ENCODE measurements at regions not wholly inside any gene's neighbourhood (a gene's known extent, or its start where the extent isn't known, plus 50 kb on each side); places are given as distances from the start of the nearest gene placed in this dataset.

- TF ChIP-seq BACH1 (IDR thresholded peaks at IDR 0.05; ENCODE audit: borderline replicate concordance) (no peak), ATF7 (IDR thresholded peaks at IDR 0.05; ENCODE audit: low read depth) (no peak), GABPA (IDR thresholded peaks at IDR 0.05; ENCODE audit: low read depth) (no peak), YBX1 (IDR thresholded peaks at IDR 0.05) (no peak)
Measured at GRCh38 chr7:17095931-17096330, 202.5 kb upstream of the AHR start (continued).

- no peaks in the 10 kb centered on the region for H3K36me3 ChIP-seq (ENCODE audit: control insufficient read depth in 2 of 2, insufficient read depth in 2 of 2, low read length in 1 of 2)
- BruUV-seq (replicated peaks): no TSS peak
- POLR2A ChIA-PET: no interaction called here
- peak; percentile 52 for TF ChIP-seq RUNX3 (IDR thresholded peaks at IDR 0.05; ENCODE audit: low read length)
- no peak for TF ChIP-seq EP300 (IDR thresholded peaks at IDR 0.05; ENCODE audit: borderline replicate concordance in 1 of 2, control insufficient read depth in 1 of 2, low read depth in 2 of 2, low read length in 2 of 2)
- peak; percentile 29 for TF ChIP-seq MEF2B (IDR thresholded peaks at IDR 0.05; ENCODE audit: partially characterized antibody, poor library complexity, severe bottlenecking)
- TF ChIP-seq PRDM15 (CRISPR knock-in tag; IDR thresholded peaks at IDR 0.05): no peak
- no peak for TF ChIP-seq POLR2A (IDR thresholded peaks at IDR 0.05; ENCODE audit: low read depth, low read length)
- TF ChIP-seq GATAD2B (conservative IDR thresholded peaks at IDR 0.05; ENCODE audit: low read depth): no peak
- no peak for TF ChIP-seq HSF1 (IDR thresholded peaks at IDR 0.05; ENCODE audit: low read depth, low read length)
- no peak for TF ChIP-seq KLF5 (IDR thresholded peaks at IDR 0.05; ENCODE audit: partially characterized antibody)
- no peak for TF ChIP-seq TCF12 (IDR thresholded peaks at IDR 0.05; ENCODE audit: low read depth, low read length)
- no peak for TF ChIP-seq E2F4 (IDR thresholded peaks at IDR 0.05; ENCODE audit: low read depth, low read length)
- no peak for TF ChIP-seq HDAC6 (IDR thresholded peaks at IDR 0.05; ENCODE audit: unreplicated experiment)
- TF ChIP-seq USF2 (IDR thresholded peaks at IDR 0.05; ENCODE audit: borderline replicate concordance, low read depth, low read length): no peak
- intact Hi-C loops (cut with micrococcal nuclease; ENCODE audit: unreplicated experiment) (no loop called here), in situ Hi-C loops (cut with MboI) (no loop called here)
- no peak overlapping the region for H3K4me3 ChIP-seq
- H3K4me2 ChIP-seq (ENCODE audit: control insufficient read depth, insufficient read depth): peak overlapping the region; percentile 64
- no peaks in the 10 kb centered on the region for H3K27me3 ChIP-seq (replicated peaks in 1 of 2; ENCODE audit: control insufficient read depth in 2 of 2, insufficient read depth in 2 of 2, low read length in 1 of 2)
- RAD21 ChIA-PET (ENCODE audit: unreplicated experiment): no interaction called here
- no peaks in the 10 kb centered on the region for H4K20me1 ChIP-seq (ENCODE audit: control insufficient read depth, insufficient read depth)
- no peaks in the 10 kb centered on the region for H3K79me2 ChIP-seq (ENCODE audit: control insufficient read depth, insufficient read depth, low read length)
- CTCF ChIA-PET: no interaction called here
- WGBS (ENCODE audit: insufficient coverage, insufficient replicate concordance, low lambda C conversion rate, missing lambda C conversion rate): 0% methylated on average over 7 of the region's 7 CpGs
- SMC1A ChIA-PET (ENCODE audit: uncharacterized antibody, unreplicated experiment): interaction anchor here (0.9 to 2.6 kb wide), 6 partner anchors 7 to 202 kb away, joined by 3 to 6 read pairs (median 4); no protein-coding TSS in a partner anchor
- H3K27ac ChIP-seq (ENCODE audit: control insufficient read depth, insufficient read depth): no peak overlapping the region
- FAIRE-seq (no peak), ATAC-seq (peak; percentile 39), DNase-seq (ENCODE audit: low read depth, low spot score) (no peak)
- H2AFZ ChIP-seq (ENCODE audit: control insufficient read depth, low read depth, low read length): peak overlapping the region; percentile 71
- peaks cover 4% of the 10 kb centered on the region for H3K4me1 ChIP-seq (ENCODE audit: control insufficient read depth, insufficient read depth, low read length)
- H3K9me3 ChIP-seq (replicated peaks; ENCODE audit: control insufficient read depth, insufficient read depth, low read length): no peaks in the 10 kb centered on the region; the same call in 2 of the 3 replicates
- H3K9ac ChIP-seq (ENCODE audit: control insufficient read depth, insufficient read depth, low read length): 0 out of 2 replicates have a peak overlapping the region, but pooled peaks have one; percentile 20
Measured at GRCh38 chr7:17097668-17098297, 200.7 kb upstream of the AHR start.
